ENCODE measurements at regions not wholly inside any gene's neighbourhood (a gene's known extent, or its start where the extent isn't known, plus 50 kb on each side); places are given as distances from the start of the nearest gene placed in this dataset.

DNA sequence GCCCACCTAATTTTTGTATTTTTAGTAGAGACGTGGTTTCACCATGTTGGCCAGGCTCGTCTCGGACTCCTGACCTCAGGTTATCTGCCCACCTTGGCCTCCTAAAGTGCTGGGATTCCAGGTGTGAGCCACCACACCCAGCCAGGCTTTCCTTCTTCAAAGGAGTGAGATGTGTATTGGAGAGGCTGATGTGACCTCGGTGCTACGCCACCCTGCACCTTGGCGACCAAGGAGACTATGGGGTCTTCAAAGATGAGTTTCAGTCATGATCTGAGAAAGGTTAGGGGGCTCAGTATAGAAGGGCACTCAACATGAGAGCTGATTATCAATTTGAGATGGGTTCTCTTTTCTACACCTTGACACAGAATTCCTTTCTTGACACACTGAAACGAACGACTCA is 284.2 kb upstream of the WWC1 start:
- Histone ChIP-seq H3K4me3 (ENCODE audit: low read depth, low read length, poor library complexity, severe bottlenecking) (no peak overlapping the region), H3K4me2 (ENCODE audit: low read length) (no peak overlapping the region), H3K9me2 (ENCODE audit: insufficient read depth, low read length) (no peaks in the 10 kb centered on the region), H4K20me1 (ENCODE audit: insufficient read depth, low read length) (no peaks in the 10 kb centered on the region), H3K9me3 (ENCODE audit: low read length) (no peaks in the 10 kb centered on the region), H2AFZ (ENCODE audit: low read length) (no peak overlapping the region), H3K4me1 (ENCODE audit: insufficient read depth, low read length, poor library complexity, severe bottlenecking) (no peaks in the 10 kb centered on the region), H3K27ac (ENCODE audit: low read depth, low read length, poor library complexity, severe bottlenecking) (no peak overlapping the region), H3K79me2 (ENCODE audit: insufficient read depth, low read depth, low read length) (no peaks in the 10 kb centered on the region), H3K36me3 (ENCODE audit: insufficient read depth, low read length) (no peaks in the 10 kb centered on the region)
- DNase-seq (ENCODE audit: low spot score), result no peak
- ChIA-PET POLR2A (interaction anchor here (0.6 kb wide), 1 partner anchor 1085 kb away, joined by 3 read pairs; no protein-coding TSS in a partner anchor), CTCF (ENCODE audit: unreplicated experiment) (no interaction called here)
- no peak for TF ChIP-seq EZH2phosphoT487 (IDR thresholded peaks at IDR 0.05; ENCODE audit: borderline replicate concordance, low read depth, low read length)
- TF ChIP-seq, protein P1, sequence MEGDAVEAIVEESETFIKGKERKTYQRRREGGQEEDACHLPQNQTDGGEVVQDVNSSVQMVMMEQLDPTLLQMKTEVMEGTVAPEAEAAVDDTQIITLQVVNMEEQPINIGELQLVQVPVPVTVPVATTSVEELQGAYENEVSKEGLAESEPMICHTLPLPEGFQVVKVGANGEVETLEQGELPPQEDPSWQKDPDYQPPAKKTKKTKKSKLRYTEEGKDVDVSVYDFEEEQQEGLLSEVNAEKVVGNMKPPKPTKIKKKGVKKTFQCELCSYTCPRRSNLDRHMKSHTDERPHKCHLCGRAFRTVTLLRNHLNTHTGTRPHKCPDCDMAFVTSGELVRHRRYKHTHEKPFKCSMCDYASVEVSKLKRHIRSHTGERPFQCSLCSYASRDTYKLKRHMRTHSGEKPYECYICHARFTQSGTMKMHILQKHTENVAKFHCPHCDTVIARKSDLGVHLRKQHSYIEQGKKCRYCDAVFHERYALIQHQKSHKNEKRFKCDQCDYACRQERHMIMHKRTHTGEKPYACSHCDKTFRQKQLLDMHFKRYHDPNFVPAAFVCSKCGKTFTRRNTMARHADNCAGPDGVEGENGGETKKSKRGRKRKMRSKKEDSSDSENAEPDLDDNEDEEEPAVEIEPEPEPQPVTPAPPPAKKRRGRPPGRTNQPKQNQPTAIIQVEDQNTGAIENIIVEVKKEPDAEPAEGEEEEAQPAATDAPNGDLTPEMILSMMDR (conservative IDR thresholded peaks at IDR 0.05; ENCODE audit: low read length), result no peak
- intact Hi-C loops (cut with micrococcal nuclease; ENCODE audit: unreplicated experiment), result no loop called here
- no TSS peak for BruUV-seq (replicated peaks)

DNA sequence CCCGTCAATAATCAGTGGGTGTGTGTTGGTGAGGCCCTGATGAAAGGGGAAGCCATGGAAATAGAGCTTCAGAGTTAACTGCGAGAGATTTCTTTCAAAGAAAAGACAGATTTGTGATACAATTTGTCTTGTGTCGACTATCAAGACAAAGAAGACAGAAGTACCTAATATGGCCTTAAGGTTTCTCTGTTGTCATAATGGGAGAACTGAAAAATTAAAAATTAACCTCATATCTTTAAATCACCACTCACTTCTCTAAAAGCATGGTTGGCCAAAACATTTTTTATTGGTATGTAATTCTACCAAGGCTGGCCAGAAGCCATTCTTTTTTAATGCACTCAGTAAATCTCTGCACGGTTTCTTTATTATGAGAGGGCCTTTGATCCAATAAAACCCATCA is 282.9 kb upstream of the WWC1 start:
- DNase-seq (ENCODE audit: low spot score), result no peak
- intact Hi-C loops (cut with micrococcal nuclease; ENCODE audit: unreplicated experiment), result no loop called here
- no peak overlapping the region for H3K27ac ChIP-seq (ENCODE audit: low read depth, low read length, poor library complexity, severe bottlenecking)
- H3K79me2 ChIP-seq (ENCODE audit: insufficient read depth, low read depth, low read length), result no peaks in the 10 kb centered on the region
- BruUV-seq (replicated peaks), result no TSS peak
- H3K4me2 ChIP-seq (ENCODE audit: low read length), result no peak overlapping the region
- H3K9me3 ChIP-seq (ENCODE audit: low read length), result no peaks in the 10 kb centered on the region
- ChIA-PET POLR2A (no interaction called here), CTCF (ENCODE audit: unreplicated experiment) (no interaction called here)
- no peak overlapping the region for H3K4me3 ChIP-seq (ENCODE audit: low read depth, low read length, poor library complexity, severe bottlenecking)
- H2AFZ ChIP-seq (ENCODE audit: low read length), result no peak overlapping the region
- H3K9me2 ChIP-seq (ENCODE audit: insufficient read depth, low read length), result no peaks in the 10 kb centered on the region
- TF ChIP-seq, protein P1 (conservative IDR thresholded peaks at IDR 0.05; ENCODE audit: low read length), result no peak
- TF ChIP-seq EZH2phosphoT487 (IDR thresholded peaks at IDR 0.05; ENCODE audit: borderline replicate concordance, low read depth, low read length), result no peak
- no peaks in the 10 kb centered on the region for H4K20me1 ChIP-seq (ENCODE audit: insufficient read depth, low read length)
- H3K4me1 ChIP-seq (ENCODE audit: insufficient read depth, low read length, poor library complexity, severe bottlenecking), result no peaks in the 10 kb centered on the region
- no peaks in the 10 kb centered on the region for H3K36me3 ChIP-seq (ENCODE audit: insufficient read depth, low read length)

GRCh38 chr5:168011096-168011495 is 280.3 kb upstream of the WWC1 start:
- ChIA-PET POLR2A (no interaction called here), CTCF (ENCODE audit: unreplicated experiment) (no interaction called here)
- no peaks in the 10 kb centered on the region for H3K9me3 ChIP-seq (ENCODE audit: low read length)
- H2AFZ ChIP-seq (ENCODE audit: low read length), result no peak overlapping the region
- no peaks in the 10 kb centered on the region for H3K4me1 ChIP-seq (ENCODE audit: insufficient read depth, low read length, poor library complexity, severe bottlenecking)
- BruUV-seq (replicated peaks), result no TSS peak
- no peaks in the 10 kb centered on the region for H3K79me2 ChIP-seq (ENCODE audit: insufficient read depth, low read depth, low read length)
- no peak overlapping the region for H3K4me2 ChIP-seq (ENCODE audit: low read length)
- no peaks in the 10 kb centered on the region for H3K36me3 ChIP-seq (ENCODE audit: insufficient read depth, low read length)
- TF ChIP-seq EZH2phosphoT487 (IDR thresholded peaks at IDR 0.05; ENCODE audit: borderline replicate concordance, low read depth, low read length), result no peak
- TF ChIP-seq, protein P1 (conservative IDR thresholded peaks at IDR 0.05; ENCODE audit: low read length), result no peak
- H4K20me1 ChIP-seq (ENCODE audit: insufficient read depth, low read length), result no peaks in the 10 kb centered on the region
- DNase-seq (ENCODE audit: low spot score), result no peak
- no peaks in the 10 kb centered on the region for H3K9me2 ChIP-seq (ENCODE audit: insufficient read depth, low read length)
- intact Hi-C loops (cut with micrococcal nuclease; ENCODE audit: unreplicated experiment), result no loop called here
- H3K27ac ChIP-seq (ENCODE audit: low read depth, low read length, poor library complexity, severe bottlenecking), result no peak overlapping the region
- H3K4me3 ChIP-seq (ENCODE audit: low read depth, low read length, poor library complexity, severe bottlenecking), result no peak overlapping the region
